ENCODE measurements at regions not wholly inside any gene's neighbourhood (a gene's known extent, or its start where the extent isn't known, plus 50 kb on each side); places are given as distances from the start of the nearest gene placed in this dataset.

GRCh38 chr12:24489939-24490338 is 459.0 kb downstream of the BCAT1 start:
- Mint-ChIP-seq H3K27me3 (no peaks in the 10 kb centered on the region), H3K36me3 (no peaks in the 10 kb centered on the region), H3K9me3 (no peaks in the 10 kb centered on the region)

GRCh38 chr12:24488906-24489619 is 459.8 kb downstream of the BCAT1 start:
- no peaks in the 10 kb centered on the region for H3K36me3 Mint-ChIP-seq
- H3K4me3 Mint-ChIP-seq, result no peak overlapping the region
- peaks cover 6 to 13% (median 7%) of the 10 kb centered on the region in 3 donors for H3K4me1 Mint-ChIP-seq
- no peaks in the 10 kb centered on the region for H3K9me3 Mint-ChIP-seq
- H3K27ac Mint-ChIP-seq, result no peak overlapping the region
- no peaks in the 10 kb centered on the region for H3K27me3 Mint-ChIP-seq

More at GRCh38 chr12:24489939-24490338, 459.0 kb downstream of the BCAT1 start:
- Mint-ChIP-seq H3K27ac (no peak overlapping the region), H3K4me1 (peaks cover 6 to 13% (median 7%) of the 10 kb centered on the region in 3 donors), H3K4me3 (no peak overlapping the region)

- Mint-ChIP-seq H3K27ac (no peak overlapping the region), H3K4me3 (no peak overlapping the region), H3K9me3 (no peaks in the 10 kb centered on the region), H3K36me3 (no peaks in the 10 kb centered on the region), H3K4me1 (peaks cover 8 to 13% (median 9%) of the 10 kb centered on the region in 3 donors), H3K27me3 (no peaks in the 10 kb centered on the region)
These were observed 460.8 kb downstream of the BCAT1 start for GRCh38 chr12:24488091-24488596.

- Mint-ChIP-seq H3K4me3 (no peak overlapping the region), H3K27me3 (no peaks in the 10 kb centered on the region), H3K27ac (no peak overlapping the region)
These were observed 461.3 kb downstream of the BCAT1 start for GRCh38 chr12:24487606-24488005.

GRCh38 chr12:24483732-24484131 is 465.2 kb downstream of the BCAT1 start:
- Mint-ChIP-seq H3K27ac (no peak overlapping the region), H3K4me3 (no peak overlapping the region), H3K9me3 (no peaks in the 10 kb centered on the region), H3K27me3 (no peaks in the 10 kb centered on the region), H3K36me3 (no peaks in the 10 kb centered on the region), H3K4me1 (peaks cover 0 to 6% (median 2%) of the 10 kb centered on the region in 3 donors)

More at GRCh38 chr12:24487606-24488005, 461.3 kb downstream of the BCAT1 start:
- Mint-ChIP-seq H3K4me1 (peaks cover 8 to 13% (median 10%) of the 10 kb centered on the region in 3 donors), H3K9me3 (no peaks in the 10 kb centered on the region), H3K36me3 (no peaks in the 10 kb centered on the region)

GRCh38 chr12:24482882-24483604 is 465.9 kb downstream of the BCAT1 start:
- Mint-ChIP-seq H3K36me3 (no peaks in the 10 kb centered on the region), H3K4me1 (peaks cover 0 to 6% (median 2%) of the 10 kb centered on the region in 3 donors), H3K4me3 (no peak overlapping the region), H3K9me3 (peaks cover 0 to 1% (median 0%) of the 10 kb centered on the region in 3 donors), H3K27ac (no peak overlapping the region), H3K27me3 (no peaks in the 10 kb centered on the region)

- no peak overlapping the region for H3K4me3 Mint-ChIP-seq
- peaks cover 0 to 6% (median 2%) of the 10 kb centered on the region in 3 donors for H3K4me1 Mint-ChIP-seq
- H3K9me3 Mint-ChIP-seq, result peaks cover 0 to 1% (median 0%) of the 10 kb centered on the region in 3 donors
- H3K36me3 Mint-ChIP-seq, result no peaks in the 10 kb centered on the region
- H3K27me3 Mint-ChIP-seq, result no peaks in the 10 kb centered on the region
- H3K27ac Mint-ChIP-seq, result no peak overlapping the region
These were observed 466.9 kb downstream of the BCAT1 start for GRCh38 chr12:24482044-24482443.

- Mint-ChIP-seq H3K27me3 (no peaks in the 10 kb centered on the region), H3K4me3 (no peak overlapping the region), H3K4me1 (peaks cover 0 to 6% (median 2%) of the 10 kb centered on the region in 3 donors), H3K36me3 (no peaks in the 10 kb centered on the region), H3K9me3 (peaks cover 0 to 1% (median 0%) of the 10 kb centered on the region in 3 donors), H3K27ac (no peak overlapping the region)
These were observed 468.0 kb downstream of the BCAT1 start for GRCh38 chr12:24480766-24481449.

GRCh38 chr12:24479131-24479530 is 469.8 kb downstream of the BCAT1 start:
- Mint-ChIP-seq H3K27ac (no peak overlapping the region), H3K27me3 (no peaks in the 10 kb centered on the region), H3K36me3 (no peaks in the 10 kb centered on the region), H3K4me1 (peaks cover 0 to 6% (median 2%) of the 10 kb centered on the region in 3 donors), H3K9me3 (peaks cover 0 to 1% (median 0%) of the 10 kb centered on the region in 3 donors), H3K4me3 (no peak overlapping the region)

- Mint-ChIP-seq H3K9me3 (peaks cover 0 to 1% (median 0%) of the 10 kb centered on the region in 3 donors), H3K4me1 (peaks cover 0 to 3% (median 1%) of the 10 kb centered on the region in 3 donors), H3K27ac (no peak overlapping the region), H3K4me3 (no peak overlapping the region), H3K27me3 (no peaks in the 10 kb centered on the region), H3K36me3 (no peaks in the 10 kb centered on the region)
These were observed 470.6 kb downstream of the BCAT1 start for GRCh38 chr12:24478254-24478653.

- Mint-ChIP-seq H3K27me3 (no peaks in the 10 kb centered on the region), H3K4me3 (no peak overlapping the region), H3K9me3 (peaks cover 0 to 1% (median 0%) of the 10 kb centered on the region in 3 donors), H3K36me3 (no peaks in the 10 kb centered on the region), H3K27ac (no peak overlapping the region), H3K4me1 (no peaks in the 10 kb centered on the region)
These were observed 472.6 kb downstream of the BCAT1 start for GRCh38 chr12:24476310-24476709.

GRCh38 chr12:24475337-24475736 is 473.6 kb downstream of the BCAT1 start:
- no peaks in the 10 kb centered on the region for H3K27me3 Mint-ChIP-seq
- H3K4me1 Mint-ChIP-seq, result no peaks in the 10 kb centered on the region
- H3K27ac Mint-ChIP-seq, result no peak overlapping the region
- no peaks in the 10 kb centered on the region for H3K36me3 Mint-ChIP-seq
- no peak overlapping the region for H3K4me3 Mint-ChIP-seq
- peaks cover 0 to 1% (median 0%) of the 10 kb centered on the region in 3 donors for H3K9me3 Mint-ChIP-seq

GRCh38 chr12:24473097-24473496 is 475.8 kb downstream of the BCAT1 start:
- Mint-ChIP-seq H3K4me1 (no peaks in the 10 kb centered on the region), H3K9me3 (no peaks in the 10 kb centered on the region), H3K27ac (no peak overlapping the region), H3K4me3 (no peak overlapping the region), H3K27me3 (no peaks in the 10 kb centered on the region), H3K36me3 (peaks cover 1% of the 10 kb centered on the region)

GRCh38 chr12:24470050-24470449 is 478.9 kb downstream of the BCAT1 start:
- Mint-ChIP-seq H3K4me1 (peaks cover 0 to 4% (median 3%) of the 10 kb centered on the region in 3 donors), H3K27me3 (no peaks in the 10 kb centered on the region), H3K36me3 (peaks cover 1% of the 10 kb centered on the region), H3K27ac (no peak overlapping the region), H3K9me3 (no peaks in the 10 kb centered on the region), H3K4me3 (no peak overlapping the region)

GRCh38 chr12:24469089-24469488 is 479.8 kb downstream of the BCAT1 start:
- Mint-ChIP-seq H3K4me1 (peaks cover 0 to 4% (median 3%) of the 10 kb centered on the region in 3 donors), H3K36me3 (peaks cover 1% of the 10 kb centered on the region), H3K27me3 (no peaks in the 10 kb centered on the region), H3K27ac (no peak overlapping the region), H3K4me3 (no peak overlapping the region), H3K9me3 (no peaks in the 10 kb centered on the region)

Data from IgD-negative memory B cell (primary cell).